ENCODE measurements at regions not wholly inside any gene's neighbourhood (a gene's known extent, or its start where the extent isn't known, plus 50 kb on each side); places are given as distances from the start of the nearest gene placed in this dataset.

- peak; percentile 6 for DNase-seq (ENCODE audit: low spot score)
Measured at GRCh38 chr3:81279481-81280379, 481.7 kb downstream of the GBE1 start.

DNA sequence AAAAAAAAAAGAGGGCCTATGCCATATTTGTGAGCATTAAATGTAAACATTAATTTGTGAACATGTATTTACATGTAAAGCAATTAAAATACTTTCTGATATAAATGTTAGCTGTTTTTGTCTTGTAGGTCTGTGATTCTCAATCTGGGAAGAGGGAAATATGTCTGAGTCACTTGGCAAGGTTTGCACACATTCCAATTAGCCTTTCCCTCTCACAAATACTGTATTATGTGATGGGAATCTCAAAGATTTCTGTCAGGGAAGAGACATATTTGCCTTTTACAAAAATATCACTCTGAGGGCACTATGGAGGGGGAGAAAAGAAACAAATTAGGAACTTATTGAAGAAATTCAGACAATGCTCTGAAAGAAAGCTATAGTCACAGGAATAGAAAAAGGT lies 483.6 kb downstream of the GBE1 start:
- DNase-seq (ENCODE audit: low spot score), result peak; percentile 49

GRCh38 chr3:81274671-81275070 lies 486.8 kb downstream of the GBE1 start:
- peak; percentile 7 for DNase-seq (ENCODE audit: low spot score)

DNA sequence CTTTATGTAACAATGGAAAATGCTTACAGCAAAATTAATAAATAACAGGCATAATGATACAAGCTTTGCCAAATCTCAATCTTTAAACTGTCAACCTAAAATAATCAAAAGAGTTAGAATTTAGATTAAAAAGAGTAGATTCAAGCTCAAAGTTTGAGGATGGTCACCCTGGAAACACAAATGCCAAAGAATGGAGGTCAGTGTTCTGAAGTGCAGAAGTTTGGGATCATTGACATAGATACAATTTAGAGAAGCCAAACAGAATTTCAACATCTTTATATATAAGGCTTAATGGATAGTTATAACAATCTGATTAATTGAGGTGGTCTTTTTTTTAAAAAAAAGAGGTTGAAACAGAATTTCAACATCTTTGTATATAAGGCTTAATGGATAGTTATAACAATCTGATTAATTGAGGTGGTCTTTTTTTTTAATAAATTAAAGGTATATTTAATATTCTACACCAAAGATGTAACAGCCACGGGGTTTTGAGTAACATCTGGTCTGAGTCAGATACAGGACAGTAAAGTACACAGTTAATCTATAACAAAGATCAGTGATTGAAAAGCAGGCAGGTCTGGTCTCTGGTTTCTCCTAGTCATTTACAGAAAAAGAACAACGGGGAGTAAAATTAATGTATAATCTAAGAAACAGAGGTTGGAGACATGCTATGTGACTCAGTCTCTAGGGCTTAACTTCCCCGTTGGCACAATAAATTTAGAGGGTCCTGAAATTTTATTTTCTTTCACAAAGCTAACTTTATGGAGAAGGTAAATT lies 490.7 kb downstream of the GBE1 start:
- no peak for DNase-seq (ENCODE audit: low spot score)

GRCh38 chr3:81268526-81268925 lies 492.9 kb downstream of the GBE1 start:
- no peak for DNase-seq (ENCODE audit: low spot score)

DNA sequence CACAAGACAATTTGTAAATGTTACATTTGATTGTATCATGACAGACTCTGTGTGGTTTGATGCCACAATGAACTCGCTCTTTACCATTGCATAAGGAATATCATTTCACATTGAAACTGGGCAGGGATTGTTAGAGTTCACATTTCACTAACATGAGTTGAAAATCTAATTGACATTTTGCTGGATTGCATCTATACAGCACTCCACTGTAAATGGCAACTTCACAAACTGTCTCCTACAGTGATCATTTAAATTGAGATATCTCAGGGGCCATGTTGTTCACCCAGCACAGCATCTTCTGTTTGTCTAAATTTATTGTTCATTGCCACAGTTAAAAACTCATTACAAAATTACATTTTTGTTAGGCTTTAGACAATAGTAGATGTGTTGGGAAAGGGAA lies 499.4 kb downstream of the GBE1 start:
- no peak for DNase-seq (ENCODE audit: low spot score)

DNA sequence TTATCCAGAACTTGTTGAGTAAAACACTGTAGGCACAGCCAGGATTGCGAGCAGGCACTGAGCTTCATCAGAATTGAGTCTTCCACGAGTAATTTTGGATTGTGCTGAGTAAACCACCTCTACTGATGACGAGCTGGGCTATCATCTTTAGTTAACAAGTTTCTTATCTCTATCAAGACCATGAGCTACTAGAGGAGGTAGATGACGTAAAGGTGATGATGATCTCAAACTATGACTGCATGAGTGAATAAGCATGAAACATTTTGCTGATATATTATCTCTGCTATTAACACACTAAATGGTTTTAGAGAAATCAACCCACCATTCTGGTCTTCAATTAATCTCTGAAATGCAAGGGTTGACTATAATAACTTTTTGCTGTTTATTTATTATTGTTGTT lies 506.0 kb downstream of the GBE1 start:
- no peak for DNase-seq (ENCODE audit: low spot score)

DNA sequence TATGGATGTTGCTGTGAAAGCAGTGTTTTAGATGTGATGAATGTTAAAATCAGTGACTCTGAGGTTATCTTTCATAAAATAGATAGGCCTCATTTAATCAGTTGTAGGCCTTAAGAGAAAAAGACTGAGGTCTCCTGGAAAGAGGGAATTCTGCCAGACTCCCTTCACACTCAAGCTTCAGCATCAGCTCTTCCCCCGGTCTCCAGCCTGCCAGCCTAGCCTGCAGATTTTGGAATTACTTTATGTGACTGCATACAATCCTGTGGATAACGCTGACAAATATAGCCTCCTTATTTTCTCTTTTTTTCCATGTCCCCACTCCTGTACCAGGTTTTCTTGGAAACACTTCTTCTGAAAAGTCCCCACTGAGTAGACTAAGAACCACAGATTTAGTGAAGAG lies 510.3 kb downstream of the GBE1 start:
- no peak for DNase-seq (ENCODE audit: low spot score)

DNA sequence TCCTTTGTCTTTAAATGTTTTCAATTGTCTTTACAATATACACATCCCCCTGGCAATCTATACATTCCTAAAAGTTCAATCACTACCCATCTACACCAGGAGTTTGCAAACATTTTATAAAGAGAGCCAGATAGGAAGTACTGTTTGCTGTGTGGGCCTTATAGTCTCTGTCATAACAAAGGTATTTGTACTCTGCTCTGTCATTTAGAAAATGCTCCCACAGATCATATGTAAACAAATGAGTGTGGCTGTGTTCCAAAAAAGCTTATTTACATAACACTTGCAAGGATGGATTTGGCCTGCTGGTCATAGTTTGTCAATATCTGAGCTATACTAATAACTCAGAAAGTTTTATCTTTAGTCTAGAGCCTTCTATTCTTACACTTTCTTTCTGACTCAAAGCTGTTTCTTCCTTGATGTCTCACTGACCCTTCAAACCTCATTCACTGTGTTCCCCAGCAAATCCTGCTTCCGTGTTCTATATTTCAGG lies 511.9 kb downstream of the GBE1 start:
- peak; percentile 2 for DNase-seq (ENCODE audit: low spot score)

DNA sequence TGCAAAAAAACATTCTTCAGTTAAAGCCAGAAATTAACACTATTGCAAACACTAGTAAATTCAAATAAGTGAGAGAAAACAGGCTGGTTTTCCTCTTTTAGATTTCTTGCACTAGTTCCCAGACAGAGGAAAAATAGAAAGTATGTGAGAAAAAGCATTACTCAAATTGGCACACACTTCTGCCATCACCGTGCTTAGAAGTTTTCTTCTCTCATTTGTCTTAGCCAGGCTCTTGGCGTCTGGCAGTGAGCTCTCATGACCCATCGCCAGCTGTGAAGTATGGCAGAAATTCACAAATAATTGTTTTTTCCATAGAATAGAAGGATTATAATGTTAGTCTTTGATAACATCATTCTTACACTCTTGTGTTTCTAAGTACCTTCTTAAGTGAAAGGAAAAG lies 515.9 kb downstream of the GBE1 start:
- DNase-seq (ENCODE audit: low spot score), result no peak

- peak; percentile 11 for DNase-seq (ENCODE audit: low spot score)
Measured at GRCh38 chr3:81245043-81245442, 516.4 kb downstream of the GBE1 start.

DNA sequence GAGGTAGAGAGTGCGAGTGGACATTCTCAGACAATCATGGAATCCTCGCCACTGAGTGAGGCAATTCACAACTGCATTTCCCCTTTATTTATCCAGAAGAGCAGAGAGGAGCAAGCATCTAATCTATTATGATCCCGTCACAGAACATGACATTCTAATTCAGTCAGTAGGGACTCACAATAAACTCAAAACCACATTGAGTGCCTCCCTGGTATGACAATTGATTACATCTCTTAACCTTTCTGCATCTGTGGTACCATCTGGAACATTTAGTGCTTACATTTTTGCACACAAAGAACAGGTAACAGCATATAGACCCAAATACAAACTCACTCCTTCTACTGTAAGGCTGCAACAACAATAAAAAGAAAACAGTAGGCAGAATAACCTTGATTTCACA lies 517.2 kb downstream of the GBE1 start:
- DNase-seq (ENCODE audit: low spot score), result no peak

GRCh38 chr3:81242871-81243270 lies 518.6 kb downstream of the GBE1 start:
- DNase-seq (ENCODE audit: low spot score), result peak; percentile 19

GRCh38 chr3:81237181-81237580 lies 524.3 kb downstream of the GBE1 start:
- DNase-seq (ENCODE audit: low spot score), result no peak

DNA sequence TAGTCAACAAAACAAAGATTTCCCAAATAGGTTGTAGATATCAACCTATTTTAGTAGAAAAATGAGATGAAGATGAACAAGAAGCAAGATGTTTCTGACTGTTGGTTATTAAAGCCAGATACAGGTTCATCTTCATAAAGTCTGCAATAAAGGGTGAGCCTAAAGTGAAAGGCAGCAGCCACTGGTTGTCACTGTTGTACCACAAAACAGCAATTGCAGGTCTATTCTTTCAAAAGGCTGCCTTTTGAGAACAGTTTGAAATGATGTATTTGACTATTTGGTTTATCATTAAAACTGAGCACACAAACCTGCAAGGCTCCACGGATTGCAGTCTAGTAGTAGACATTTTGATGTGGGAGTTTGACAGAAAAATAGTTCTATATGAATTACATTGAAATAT lies 543.4 kb downstream of the GBE1 start:
- DNase-seq (ENCODE audit: low spot score), result peak; percentile 16

GRCh38 chr3:81217101-81217500 lies 544.3 kb downstream of the GBE1 start:
- no peak for DNase-seq (ENCODE audit: low spot score)

- peak; percentile 34 for DNase-seq (ENCODE audit: low spot score)
Measured at GRCh38 chr3:81216192-81216591, 545.3 kb downstream of the GBE1 start.

DNA sequence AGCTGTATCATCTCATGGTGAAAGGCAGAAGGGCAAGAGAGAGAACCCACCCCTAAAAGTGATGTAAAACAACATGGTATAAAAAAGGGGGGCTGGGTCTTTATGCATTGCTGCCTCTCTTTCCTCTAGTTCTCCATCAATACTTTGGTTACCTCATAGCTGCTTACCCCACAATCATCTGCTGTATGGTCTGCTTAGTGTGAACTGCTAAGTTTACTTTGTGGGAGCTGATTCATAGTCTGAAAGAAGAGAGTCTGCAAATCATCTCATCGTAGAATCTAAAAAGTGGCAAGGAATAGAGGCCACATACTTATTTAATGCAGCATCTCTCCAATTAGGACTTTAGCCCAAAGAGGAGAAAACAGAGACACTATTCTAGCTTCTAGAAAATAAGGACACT lies 546.8 kb downstream of the GBE1 start:
- DNase-seq (ENCODE audit: low spot score), result peak; percentile 8

DNA sequence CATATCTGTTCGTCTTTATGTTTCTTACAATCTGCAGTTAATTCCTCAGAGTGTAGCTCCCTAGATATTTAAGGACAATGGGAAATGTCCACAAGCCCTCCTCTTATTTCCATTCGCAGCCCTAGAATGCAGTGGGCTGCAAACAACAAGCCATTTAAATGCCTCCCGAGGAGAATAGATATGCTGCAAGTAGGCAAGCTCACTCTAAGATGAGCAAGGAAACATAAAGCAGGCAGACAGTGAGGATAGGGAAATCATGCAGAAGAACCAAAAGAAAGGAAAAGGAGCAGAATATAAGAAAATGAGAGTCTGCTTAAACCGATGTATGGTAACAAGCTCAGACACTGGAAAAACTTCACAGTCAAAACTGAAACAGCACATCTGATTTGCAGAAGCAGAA lies 561.9 kb downstream of the GBE1 start:
- DNase-seq (ENCODE audit: low spot score), result no peak

DNA sequence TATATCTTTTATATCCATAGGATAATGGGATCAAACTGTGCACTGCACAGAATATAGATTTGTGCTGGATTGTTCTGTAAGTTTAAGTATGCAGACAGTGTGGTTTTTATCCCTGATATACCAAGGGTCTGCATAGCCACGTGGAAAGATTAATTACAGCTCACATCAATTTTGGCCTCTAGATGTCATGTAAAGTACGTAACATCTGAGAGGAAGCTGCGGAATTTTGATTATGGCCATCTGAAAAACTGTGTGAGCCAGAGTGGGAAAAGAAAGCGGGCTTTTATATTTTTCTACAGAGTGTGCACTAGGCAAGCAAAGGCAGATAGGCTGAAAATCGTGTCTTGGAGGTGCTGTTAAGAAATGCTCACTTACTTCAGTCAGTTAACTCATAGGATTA lies 562.7 kb downstream of the GBE1 start:
- no peak for DNase-seq (ENCODE audit: low spot score)

GRCh38 chr3:81198216-81198615 lies 563.2 kb downstream of the GBE1 start:
- DNase-seq (ENCODE audit: low spot score), result no peak

GRCh38 chr3:81197386-81197785 lies 564.1 kb downstream of the GBE1 start:
- no peak for DNase-seq (ENCODE audit: low spot score)

- DNase-seq (ENCODE audit: low spot score), result no peak
Measured at GRCh38 chr3:81195478-81195877, 566.0 kb downstream of the GBE1 start.
